DMS153 (cell line): ENCODE measurements at regions not wholly inside any gene's neighbourhood (a gene's known extent, or its start where the extent isn't known, plus 50 kb on each side); places are given as distances from the start of the nearest gene placed in this dataset.

Experiments used
- DNase-seq: peaks from one replicate; lab custom pipeline; 2025; lab: John Stamatoyannopoulos, UW

DNA sequence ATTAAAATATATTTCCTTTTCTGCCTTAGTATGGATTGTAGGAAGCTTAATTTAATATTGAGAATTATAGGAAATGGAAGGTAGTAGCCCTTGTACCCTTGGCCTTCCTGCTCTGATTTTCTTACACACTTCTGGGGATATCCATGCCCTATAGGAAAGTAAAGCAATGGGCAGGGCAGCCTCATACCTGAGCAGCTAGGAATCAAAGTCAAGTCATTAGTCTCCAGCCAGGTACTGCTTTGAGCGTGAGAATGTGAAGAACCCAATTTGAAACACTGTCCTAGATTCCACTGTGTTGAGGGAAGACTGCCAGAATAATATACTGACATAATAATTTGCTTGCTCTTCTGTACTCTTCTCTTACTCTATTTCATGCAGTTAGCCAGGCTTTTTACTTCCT is 51.0 kb upstream of the L3MBTL3 start:
- no peak for DNase-seq

DNA sequence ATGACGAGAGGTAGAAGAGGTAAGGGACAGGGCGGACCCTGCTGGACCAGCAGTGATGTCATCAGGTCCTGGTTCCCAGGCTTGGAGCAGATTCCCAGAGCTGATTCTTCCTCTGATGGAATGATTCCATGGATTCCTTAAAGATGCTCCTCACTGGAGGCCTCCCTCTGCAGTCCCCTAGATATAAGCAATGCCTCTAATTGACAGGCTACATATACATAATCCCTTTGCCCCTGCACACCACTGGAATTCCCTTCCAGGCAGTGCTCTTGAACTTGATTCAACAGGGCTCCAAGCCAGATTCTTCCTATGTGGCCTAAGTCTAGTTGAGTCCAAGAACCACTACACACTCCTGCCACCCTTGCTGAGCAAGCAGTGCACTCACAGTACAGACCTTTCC is 52.3 kb upstream of the L3MBTL3 start:
- no peak for DNase-seq

DNA sequence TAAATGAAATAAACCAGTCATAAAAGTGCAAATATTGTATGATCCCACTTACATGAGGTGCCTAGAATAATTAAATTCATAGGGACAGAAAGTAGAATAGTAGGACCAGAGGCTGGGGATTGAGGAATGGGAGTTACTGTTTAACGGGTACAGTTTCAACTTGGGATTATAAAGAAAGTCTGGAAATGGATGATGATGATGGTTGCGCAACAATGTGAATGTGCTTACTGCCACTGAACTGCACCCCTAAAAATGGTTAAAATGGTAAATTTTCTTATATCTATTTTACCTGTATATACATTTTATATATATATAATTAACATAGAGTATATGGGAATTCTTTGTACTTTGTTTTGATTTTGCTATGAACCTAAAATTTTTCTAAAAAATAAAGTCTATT is 53.3 kb upstream of the L3MBTL3 start:
- DNase-seq, result no peak

DNA sequence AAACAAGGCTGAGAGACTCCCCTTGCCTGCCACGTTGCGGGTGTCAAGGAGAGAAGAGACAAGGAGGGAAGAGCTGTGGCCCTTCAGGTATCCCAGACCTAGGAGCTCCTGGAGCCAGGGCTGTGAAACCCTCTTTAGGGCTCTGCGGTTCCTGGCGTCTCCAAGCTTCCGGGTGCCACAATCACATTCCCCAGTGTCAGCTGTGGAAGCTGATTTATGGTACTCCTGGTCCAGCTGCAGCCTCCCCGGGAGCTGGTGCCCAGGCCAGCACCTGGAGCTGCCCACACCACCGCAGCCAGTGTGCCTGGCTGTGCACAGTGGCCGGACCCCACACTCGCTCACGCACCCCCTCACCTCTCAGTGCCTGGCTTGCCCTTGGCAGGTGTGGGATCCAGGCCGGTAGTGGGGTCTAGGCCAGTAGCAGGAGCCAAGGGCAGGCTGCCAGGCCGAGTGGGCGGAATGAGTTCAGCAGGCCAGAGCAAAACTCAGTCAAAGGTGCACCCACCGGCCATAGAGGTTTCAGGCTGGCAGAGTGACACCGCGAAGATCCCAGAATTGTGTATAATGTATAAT is 58.9 kb upstream of the L3MBTL3 start:
- DNase-seq, result no peak

DNA sequence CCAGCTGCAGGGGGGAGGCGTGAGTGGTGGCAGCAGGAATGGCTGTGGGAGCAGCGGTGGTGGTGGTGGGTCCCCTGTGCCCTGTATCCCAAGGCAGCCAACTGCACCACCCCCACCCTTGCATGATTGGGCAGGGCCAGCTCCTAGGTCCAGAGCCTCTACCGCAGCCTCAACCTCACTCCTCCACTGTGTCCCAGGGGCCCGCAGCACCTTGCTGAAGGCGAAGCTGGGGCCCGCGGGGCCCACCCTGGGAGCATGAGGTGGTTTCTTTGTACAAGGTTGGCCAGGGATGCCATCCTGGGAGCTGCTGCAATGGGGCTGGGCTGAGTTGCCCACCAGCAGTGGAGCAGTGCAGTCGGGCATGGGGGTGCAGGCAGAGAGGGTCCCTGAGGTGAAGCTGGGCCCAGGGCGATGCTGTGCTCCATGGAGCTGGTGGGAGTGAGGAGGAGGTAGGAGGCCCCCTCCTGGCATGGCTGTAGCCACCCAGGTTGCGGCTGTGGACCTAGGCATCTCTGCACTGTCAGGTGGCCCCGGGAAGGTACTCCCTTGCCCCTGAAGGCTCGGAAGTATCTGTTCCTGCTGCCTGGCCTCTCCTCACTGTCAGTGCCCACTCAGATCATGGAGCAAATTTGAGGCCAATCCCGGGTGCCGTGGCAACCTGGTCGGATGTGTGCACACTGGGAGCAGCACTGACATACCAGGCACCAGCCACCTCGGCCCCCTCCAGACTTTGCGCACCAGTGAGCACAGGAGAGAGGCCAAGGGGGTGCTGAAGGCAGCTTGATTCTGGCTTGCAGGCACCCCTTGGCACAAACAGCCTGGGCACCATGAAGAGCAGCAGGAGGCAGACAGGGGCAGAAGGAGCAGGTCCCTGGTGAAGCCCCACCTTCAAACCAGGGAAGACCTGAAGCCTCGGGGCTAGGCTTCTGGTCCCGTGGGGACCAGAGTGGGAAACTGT is 60.2 kb upstream of the L3MBTL3 start:
- DNase-seq, result no peak

DNA sequence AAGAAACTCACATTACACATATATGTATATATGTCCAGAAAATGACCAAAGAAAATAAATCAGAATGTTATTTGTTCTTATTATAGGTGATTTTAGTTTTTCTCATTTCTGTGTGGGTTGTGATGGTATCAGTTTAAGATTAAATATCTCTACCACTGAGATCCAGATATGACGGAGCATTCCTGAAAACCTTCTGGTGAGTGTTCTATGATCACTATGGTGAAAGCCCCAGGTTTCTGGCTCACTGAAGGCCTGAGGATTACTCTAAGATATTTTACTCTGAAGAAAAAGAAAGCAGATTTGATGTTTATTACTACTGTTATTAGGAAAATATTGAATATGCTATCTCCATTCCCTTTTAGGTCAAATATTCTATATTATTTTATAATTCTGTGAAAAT is 62.8 kb upstream of the L3MBTL3 start:
- DNase-seq, result no peak

DNA sequence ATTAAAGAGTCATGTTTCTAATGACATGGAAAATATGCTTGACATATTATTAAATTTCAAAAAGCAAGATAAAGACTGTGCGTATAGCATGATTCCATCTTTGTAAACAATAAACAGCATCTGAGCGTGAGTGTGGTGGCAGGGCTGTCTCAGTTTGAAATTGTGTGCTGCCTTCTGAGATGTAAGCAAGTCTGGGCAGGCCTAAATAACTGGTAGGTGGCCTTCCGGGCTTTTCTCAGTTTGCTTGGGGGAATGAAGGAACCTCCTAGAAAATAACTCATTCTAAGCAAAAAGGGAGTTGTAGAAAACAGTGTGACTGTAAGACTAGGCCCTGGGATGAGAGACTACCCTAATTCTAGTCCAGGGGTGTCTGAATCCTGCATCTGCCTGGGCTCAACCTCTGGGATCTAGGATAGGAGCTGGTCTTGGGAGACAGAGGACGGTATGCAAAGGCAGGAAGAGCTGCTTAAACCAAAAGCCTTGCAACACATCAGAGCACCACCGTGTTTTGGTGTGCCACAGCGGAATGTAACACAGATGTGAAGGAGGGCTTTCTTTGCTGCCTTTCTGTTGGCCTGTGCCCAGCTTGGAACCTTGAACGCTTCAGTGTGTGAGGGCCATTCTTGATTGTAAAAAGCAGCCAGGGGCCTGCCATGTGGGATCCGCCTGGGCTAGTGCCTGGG is 63.5 kb upstream of the L3MBTL3 start:
- DNase-seq, result no peak

DNA sequence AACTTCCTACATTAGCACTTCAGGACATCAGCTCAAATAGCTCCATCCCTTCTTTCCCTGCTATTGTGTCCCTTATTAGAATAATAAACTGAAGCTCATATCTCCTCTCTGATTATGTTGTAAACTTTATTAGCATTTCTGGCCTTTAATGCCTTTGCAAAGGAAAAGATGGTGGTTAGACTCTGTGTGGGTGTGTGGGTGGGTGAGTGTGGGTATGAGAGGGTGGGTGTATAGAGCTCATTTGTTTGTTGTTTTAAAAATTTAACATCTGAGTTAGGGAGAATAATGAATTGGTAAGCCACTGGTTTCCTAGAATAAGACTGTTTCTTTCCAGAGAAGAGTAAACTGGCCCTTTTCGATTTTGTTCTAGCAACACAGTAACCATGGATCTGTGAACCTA is 70.6 kb upstream of the L3MBTL3 start:
- no peak for DNase-seq

DNA sequence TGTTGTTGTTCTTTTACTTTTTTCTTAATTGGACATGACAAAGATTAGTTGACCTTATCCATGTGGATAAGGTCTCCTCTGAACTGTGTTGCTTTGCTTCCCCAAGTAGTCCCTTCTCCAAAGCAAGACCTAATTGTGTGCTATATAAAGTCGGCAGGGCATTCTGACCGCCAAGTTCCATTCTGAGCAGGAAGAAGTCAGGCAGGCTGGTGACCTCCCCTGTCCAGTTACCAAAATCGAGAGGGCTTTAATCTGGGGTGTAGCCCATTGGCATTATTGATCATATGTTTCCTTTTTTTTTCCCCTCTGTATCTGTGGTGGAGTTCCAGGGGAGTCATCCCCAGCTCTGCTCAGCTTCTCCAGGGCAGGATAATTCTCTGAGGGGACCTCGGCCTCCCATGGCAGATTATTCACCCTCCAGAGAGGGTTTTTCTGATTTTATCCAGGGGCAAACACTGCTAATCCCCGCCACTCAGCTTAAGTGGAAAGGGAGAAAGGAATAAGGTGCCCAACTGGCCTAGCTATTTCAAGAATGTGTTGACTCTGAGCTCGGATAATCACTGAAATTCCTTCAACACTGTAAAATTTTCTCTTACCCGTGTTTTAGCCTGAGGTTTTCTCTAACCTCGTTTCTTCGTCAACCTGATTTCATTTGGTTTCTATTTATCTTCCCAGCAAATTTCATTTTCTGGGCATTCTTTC is 71.8 kb upstream of the L3MBTL3 start:
- no peak for DNase-seq

DNA sequence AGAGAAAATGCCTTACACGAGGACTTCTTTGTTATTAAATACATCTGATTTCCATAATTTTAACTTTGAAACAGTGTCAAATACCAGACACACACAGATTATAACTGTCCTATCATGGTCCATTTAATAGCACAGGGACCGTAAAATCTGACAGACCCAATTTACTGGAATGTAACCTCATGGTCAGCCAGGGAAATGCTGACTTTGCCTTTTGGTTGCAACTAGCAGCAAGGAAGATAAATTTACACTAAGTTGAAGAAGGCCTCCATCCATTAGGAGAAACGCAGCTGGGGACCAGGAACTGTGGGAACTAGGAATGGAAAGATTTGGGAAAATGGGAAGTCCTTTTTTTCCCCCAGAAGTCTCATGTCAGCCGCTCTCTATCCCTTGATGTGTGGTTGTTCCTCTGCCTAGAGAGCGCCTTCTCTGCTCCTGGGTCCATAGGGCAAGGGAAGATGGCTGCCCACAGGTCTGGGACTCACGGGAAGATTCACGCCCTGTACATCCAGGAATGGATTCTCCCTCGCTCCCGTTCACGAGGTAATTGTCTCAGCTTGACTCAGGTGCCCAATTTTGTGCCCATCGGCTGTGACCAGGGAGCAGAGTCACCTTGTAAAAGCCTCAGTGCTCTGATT is 74.6 kb upstream of the L3MBTL3 start:
- DNase-seq, result no peak

DNA sequence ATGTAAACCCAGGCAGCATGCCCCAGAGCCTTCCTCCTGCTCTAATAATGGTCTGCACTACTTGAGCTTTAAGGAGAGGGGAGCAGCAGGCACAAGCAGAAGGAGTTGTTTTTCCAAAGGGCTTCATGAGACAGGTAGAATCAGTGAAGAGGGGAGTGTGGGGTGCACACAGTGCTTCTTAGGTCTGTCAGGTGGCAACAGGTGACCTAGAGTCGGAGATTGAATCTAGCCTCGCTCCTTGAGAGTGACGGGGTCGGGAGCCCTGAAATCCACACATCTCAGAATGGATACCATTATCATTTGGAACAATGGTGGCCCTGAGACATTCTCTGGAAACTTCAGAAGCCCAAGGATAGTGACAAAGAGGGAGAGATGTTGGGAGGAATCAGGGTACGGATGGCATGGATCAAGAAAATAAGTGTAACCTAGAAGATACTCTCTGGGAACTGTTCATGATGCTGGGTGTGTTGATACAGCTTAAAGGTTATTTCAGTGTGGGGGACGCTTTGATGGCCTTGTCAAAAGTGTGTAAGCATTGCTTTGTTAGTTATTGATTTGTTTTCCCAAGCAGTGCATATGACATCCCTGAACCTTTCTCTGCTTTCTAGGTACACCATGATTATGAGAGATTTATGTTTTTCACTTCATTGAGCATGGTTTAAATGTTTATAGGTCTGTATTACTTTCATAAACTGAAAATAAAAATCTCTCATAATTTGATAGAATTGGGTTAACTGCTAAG is 77.8 kb upstream of the L3MBTL3 start:
- no peak for DNase-seq

DNA sequence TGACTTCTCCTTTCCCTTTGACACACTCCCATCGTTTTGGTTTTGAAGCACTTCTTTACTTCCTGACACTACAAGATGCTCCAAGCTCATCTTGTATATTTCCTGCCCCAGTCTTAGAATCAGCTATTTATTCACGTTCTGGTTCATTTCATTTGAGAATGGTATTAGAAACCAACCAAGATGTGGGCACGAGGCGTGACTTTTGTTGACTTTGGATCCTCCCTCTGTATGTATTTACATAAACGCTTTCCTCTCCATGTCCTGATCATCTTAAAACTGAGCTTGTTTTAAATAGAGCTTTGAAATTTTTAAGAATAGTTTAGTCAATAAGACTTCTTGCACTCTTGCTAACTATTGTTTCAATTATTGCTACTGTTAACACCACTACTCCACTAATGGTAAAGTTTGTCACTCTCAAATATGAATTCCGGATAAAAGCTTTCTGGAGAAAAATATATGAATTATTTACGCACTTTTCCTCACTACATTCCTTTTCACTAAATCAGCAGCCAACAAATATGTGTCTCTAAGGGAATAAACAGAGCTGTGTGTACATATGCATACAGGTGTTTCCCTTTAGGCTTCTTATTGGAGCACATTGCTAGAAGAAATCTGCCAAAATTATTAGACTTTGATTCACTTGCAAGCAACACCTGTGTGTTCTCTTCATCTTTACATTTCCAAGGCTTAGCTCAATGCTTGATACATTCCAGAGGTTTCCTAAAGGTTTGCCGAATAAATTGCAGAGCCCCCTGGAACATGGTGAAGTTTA is 77.3 kb upstream of the TMEM244 start:
- no peak for DNase-seq

DNA sequence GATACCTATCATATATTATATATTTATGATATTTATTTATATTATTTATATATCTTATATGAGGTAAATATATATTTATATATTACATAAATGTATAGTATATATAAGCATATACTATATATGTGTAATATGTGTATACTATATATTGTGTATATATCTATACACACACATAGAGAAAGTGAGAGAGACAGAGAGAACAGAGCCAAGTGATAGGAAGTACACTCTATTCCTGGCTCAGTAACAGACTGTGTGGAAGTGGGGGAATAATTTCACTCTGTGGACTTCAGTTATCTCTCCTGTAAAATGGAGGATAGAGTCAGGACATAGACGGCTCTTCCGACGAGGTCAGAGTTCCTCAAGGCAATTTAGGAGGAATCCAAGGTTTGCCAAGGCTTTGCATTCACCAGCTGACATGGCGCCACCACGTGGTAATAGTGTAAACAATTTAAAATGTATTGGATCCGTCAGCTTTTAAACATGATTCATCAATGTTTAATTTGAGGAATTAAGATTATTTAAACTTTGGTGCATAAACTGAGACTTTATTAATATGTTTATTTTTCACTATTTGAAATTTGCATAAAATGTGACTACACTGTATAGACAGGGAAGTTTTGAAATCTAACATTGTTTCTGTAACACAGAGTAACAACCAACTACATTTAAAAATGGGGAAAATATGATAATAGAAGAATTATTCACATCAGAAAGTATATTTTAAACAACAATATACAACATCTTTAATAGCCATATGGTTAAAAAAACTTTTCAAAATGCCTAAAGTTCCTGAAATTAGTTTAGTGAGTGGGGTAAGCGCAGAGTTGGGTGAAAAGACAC is 75.4 kb upstream of the TMEM244 start:
- DNase-seq, result peak; percentile 22

DNA sequence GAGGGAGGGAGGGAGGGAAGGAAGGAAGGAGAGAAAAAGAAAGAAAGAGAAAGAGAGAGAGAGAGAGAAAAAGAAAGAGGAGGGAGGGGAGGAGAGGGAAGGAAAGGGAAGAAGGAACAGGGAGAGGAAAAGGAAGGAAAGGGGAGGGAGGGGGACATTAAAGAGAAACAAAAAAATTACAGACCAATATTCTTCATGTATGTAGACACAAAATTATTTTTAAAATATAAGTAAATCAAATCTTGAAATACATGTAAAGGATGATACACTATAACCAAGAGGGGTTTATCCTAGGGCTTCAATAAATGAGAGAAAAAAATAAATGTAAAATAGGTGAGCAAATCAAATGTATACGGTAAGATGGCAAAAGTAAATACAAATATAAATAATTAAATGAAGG is 71.2 kb upstream of the TMEM244 start:
- DNase-seq, result no peak

DNA sequence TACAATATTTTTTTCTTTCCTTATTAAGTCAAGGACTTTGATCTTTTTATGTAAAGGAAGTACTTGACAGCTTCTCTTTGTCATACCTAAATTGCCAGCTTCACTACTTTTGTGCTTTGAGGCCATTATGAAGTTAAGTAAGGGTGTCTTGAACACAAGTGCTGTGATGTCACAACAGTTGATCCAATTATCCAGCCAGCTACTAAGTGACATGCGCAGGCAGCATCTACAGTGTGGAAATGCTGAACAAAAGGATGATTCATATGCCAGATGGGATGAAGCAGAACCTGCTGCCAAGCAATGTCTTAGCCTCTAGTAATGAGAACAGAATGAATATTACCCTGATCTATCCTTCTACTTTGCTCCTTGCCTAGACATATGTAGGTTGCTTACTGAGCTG is 68.3 kb upstream of the TMEM244 start:
- no peak for DNase-seq

DNA sequence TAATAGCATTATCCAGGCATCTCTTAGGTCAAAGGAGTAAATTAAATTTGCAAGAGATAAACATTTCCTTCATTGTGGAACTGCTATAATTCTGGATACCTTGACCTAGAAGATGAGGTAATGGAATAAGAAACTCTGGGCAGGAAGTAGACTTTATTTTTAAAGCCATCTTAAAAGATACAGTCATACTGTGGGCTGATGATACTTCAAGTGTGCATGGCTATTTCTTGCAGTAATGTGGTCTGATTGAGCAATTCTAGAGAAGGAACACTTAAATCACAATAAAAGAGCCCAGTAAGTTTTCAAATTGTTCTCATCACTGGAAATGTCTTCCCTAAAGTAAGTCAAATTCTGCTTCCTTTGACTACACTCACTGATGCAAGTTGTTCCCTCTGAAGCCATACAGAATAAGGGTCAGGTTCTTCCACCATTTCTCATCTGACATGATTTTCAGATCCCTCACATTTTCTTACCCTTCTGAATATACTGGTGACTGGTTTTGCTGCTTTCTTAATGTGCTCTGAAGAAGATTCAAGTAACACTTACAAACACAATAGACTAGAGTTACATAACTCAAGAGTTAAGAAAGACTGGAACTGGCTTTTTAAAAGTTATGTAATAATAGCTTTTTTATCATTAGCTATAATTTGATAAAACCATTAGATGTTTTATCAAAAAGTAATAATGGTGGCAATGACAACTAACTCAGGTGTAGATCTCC is 62.6 kb upstream of the TMEM244 start:
- DNase-seq, result no peak

DNA sequence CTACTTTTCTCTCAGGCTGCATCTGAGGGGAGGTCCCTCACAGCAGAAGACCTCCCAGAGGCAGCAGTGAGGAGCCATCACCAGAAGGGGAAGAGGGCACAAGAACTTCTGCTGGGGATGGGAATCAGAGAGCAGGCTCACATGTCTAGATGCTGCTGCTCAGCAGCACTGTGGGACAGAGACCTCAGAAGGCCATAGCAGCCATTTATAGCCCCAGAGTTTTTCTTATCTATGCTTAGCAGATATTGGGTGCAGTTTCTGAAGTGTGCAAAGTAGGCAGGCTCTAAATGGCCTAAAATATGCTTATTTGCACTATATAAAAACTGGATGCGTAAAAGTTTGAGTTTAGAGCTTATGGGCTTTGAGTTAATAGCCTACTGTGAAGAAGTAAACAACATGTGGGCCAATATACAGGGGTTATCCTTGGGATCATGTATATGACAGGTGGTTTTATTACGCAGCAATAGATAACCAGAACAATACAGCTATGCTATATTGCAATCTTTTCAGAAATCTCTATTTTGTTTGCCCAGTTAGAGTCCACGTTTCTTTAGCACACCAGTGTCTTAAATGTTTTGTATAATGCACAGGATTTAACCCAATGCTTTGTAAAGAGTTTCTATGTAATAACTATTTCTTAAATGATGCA is 60.2 kb upstream of the TMEM244 start:
- no peak for DNase-seq

DNA sequence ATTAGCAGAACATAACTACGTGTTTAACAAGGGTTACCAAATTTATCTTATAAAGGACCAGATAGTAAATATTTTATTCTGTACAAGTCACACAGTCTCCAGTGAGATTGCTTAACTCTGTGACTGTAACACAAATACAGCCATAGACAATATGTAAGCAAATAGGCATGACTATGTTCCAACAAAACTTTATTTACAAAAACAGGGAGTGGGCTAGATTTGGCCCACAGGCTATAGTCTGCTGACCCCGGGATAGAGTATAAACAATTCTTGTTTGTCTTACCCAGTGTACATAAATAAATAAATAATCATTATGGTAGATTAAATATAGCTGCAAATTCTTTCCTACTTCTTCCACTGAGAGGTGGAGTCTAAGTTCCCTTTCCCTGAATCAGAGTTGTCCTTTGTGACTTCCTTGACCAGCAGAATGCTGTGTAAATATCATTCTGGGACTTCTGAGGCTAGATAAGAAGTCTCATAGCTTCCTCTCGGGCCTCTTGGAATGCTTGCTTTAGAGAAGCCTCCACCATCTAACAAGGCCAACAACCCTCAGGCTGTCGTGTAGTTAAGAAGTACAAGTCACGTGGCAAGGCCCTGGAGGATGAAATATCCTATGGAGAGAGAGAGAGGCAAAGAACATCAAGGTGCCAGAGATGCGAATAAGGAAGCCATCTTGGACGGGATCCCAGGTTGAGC is 59.1 kb upstream of the TMEM244 start:
- DNase-seq, result no peak
